Neural progenitor cell (in vitro differentiated cells): ENCODE measurements at regions not wholly inside any gene's neighbourhood (a gene's known extent, or its start where the extent isn't known, plus 50 kb on each side); places are given as distances from the start of the nearest gene placed in this dataset.

ENCODE experiments used
- DNase-seq: peaks from one replicate; pipeline ENCODE4 v3.0.0-alpha.2; 2016; ENCODE audit warnings: low spot score
- H2AFZ ChIP-seq: fragments of 200-600 bp; sonication (generic); replicated peaks from 2 replicates; pipeline ENCODE4 v1.6.1; 2016; ENCODE audit warnings: antibody characterized with exemption
- H3F3A ChIP-seq: fragments of 200-600 bp; sonication (generic); 2 replicates; pipeline ENCODE4 v1.6.1; 2016; ENCODE audit warnings: antibody characterized with exemption, low read depth
- H3K27ac ChIP-seq: fragments of 200-600 bp; sonication (generic); 2 replicates; pipeline ENCODE4 v1.5.1; 2016; ENCODE audit warnings: mild to moderate bottlenecking
- H3K27me3 ChIP-seq: fragments of 200-600 bp; sonication (generic); 2 replicates; pipeline ENCODE4 v1.6.1; 2016; ENCODE audit warnings: mild to moderate bottlenecking, moderate library complexity
- H3K36me3 ChIP-seq: fragments of 200-600 bp; sonication (generic); 2 replicates; pipeline ENCODE4 v1.5.1; 2016
- H3K4me1 ChIP-seq: fragments of 200-600 bp; sonication (generic); 2 replicates; pipeline ENCODE4 v1.6.1; 2016; ENCODE audit warnings: mixed run types
- H3K4me2 ChIP-seq: fragments of 200-600 bp; sonication (generic); 2 replicates; pipeline ENCODE4 v1.6.1; 2016
- H3K4me3 ChIP-seq: fragments of 200-600 bp; sonication (generic); 2 replicates; pipeline ENCODE4 v1.5.1; 2016
- H3K79me2 ChIP-seq: fragments of 200-600 bp; sonication (generic); 2 replicates; pipeline ENCODE4 v1.6.1; 2016; ENCODE audit warnings: low read depth
- H3K9ac ChIP-seq: fragments of 200-600 bp; sonication (generic); 2 replicates; pipeline ENCODE4 v1.6.1; 2016
- H3K9me3 ChIP-seq: fragments of 200-600 bp; sonication (generic); 2 replicates; pipeline ENCODE4 v1.5.1; 2016; ENCODE audit warnings: low read depth
- H4K20me1 ChIP-seq: fragments of 200-600 bp; sonication (generic); 2 replicates; pipeline ENCODE4 v1.6.1; 2016; ENCODE audit warnings: low read depth
- H3K27ac Mint-ChIP-seq: 3 replicates; pipeline ENCODE4 v1.8.0; 2021; ENCODE audit warnings: mixed read lengths
- H3K27me3 Mint-ChIP-seq: 2 replicates; pipeline ENCODE4 v1.8.0; 2022; ENCODE audit warnings: low read depth, mild to moderate bottlenecking, inconsistent platforms, moderate library complexity, mixed read lengths; ENCODE audit not compliant: insufficient read depth
- H3K36me3 Mint-ChIP-seq: 3 replicates; pipeline ENCODE4 v1.8.0; 2021; ENCODE audit warnings: mixed read lengths
- H3K4me1 Mint-ChIP-seq: 3 replicates; pipeline ENCODE4 v1.8.0; 2021; ENCODE audit warnings: mixed read lengths
- H3K4me3 Mint-ChIP-seq: 3 replicates; pipeline ENCODE4 v1.8.0; 2021; ENCODE audit warnings: mild to moderate bottlenecking, moderate library complexity, mixed read lengths
- H3K9me3 Mint-ChIP-seq: 3 replicates; pipeline ENCODE4 v1.8.0; 2020; ENCODE audit warnings: mixed read lengths
- CTCF ChIP-seq: fragments of 200-600 bp; sonication (generic); IDR thresholded peaks from 2 replicates; pipeline ENCODE4 v1.5.1; 2017; ENCODE audit warnings: antibody characterized with exemption, mild to moderate bottlenecking
- EZH2 ChIP-seq: fragments of 200-600 bp; sonication (generic); IDR thresholded peaks from 2 replicates; pipeline ENCODE4 v1.6.1; 2017; ENCODE audit warnings: antibody characterized with exemption, mild to moderate bottlenecking, moderate library complexity
- EZH2phosphoT487 ChIP-seq: fragments of 200-600 bp; sonication (generic); IDR thresholded peaks from 2 replicates; pipeline ENCODE4 v1.6.1; 2017; ENCODE audit warnings: antibody characterized with exemption

GRCh38 chr5:163772241-163772640 lies 266.8 kb downstream of the MAT2B start:
- no peak for TF ChIP-seq CTCF
- TF ChIP-seq EZH2 = no peak
- no peak for TF ChIP-seq EZH2phosphoT487
- H3K4me3 Mint-ChIP-seq = no peak overlapping the region

DNA sequence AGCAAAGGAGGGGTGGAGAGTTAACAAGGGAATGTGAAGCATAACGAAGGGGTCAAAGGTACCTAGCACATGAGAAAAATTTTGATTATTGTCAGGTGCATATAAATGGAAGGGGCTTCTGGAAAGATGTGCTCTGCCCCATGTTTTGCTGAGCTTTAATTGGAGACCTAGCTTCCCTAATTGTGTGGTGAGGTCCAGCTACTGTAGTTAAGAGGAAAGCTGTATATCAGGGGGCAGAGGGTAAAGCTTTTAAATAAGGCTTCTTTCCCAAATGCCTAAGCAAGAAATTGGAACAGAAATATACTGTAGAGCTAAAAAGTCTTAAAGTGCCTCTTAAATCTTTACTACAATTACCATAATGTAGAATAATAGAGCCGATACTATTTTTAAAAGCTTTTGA lies 267.2 kb downstream of the MAT2B start:
- Histone ChIP-seq H4K20me1 (no peaks in the 10 kb centered on the region), H3K79me2 (no peaks in the 10 kb centered on the region), H3K4me1 (peaks cover 19% of the 10 kb centered on the region), H3K4me2 (peak overlapping the region; percentile 40), H3F3A (no peaks in the 10 kb centered on the region), H3K4me3 (no peak overlapping the region), H3K27me3 (no peaks in the 10 kb centered on the region), H3K9me3 (no peaks in the 10 kb centered on the region), H3K27ac (no peak overlapping the region), H3K9ac (no peak overlapping the region), H2AFZ (no peak overlapping the region), H3K36me3 (no peaks in the 10 kb centered on the region)
- Mint-ChIP-seq H3K27ac (peak overlapping the region; percentile 38), H3K9me3 (no peaks in the 10 kb centered on the region), H3K4me1 (peaks cover 19% of the 10 kb centered on the region), H3K4me3 (no peak overlapping the region), H3K36me3 (no peaks in the 10 kb centered on the region), H3K27me3 (no peaks in the 10 kb centered on the region)
- DNase-seq = no peak
- no peak for TF ChIP-seq CTCF
- no peak for TF ChIP-seq EZH2phosphoT487
- TF ChIP-seq EZH2 = no peak

More at GRCh38 chr5:163772241-163772640, 266.8 kb downstream of the MAT2B start:
- peak; percentile 44 for DNase-seq
- peak overlapping the region; percentile 38 for H3K27ac Mint-ChIP-seq
- H3K4me1 Mint-ChIP-seq = peaks cover 19% of the 10 kb centered on the region
- H3K27ac ChIP-seq = no peak overlapping the region
- no peaks in the 10 kb centered on the region for H3K36me3 Mint-ChIP-seq
- no peak overlapping the region for H2AFZ ChIP-seq
- no peaks in the 10 kb centered on the region for H3K27me3 ChIP-seq
- no peaks in the 10 kb centered on the region for H3K79me2 ChIP-seq
- no peaks in the 10 kb centered on the region for H4K20me1 ChIP-seq
- H3K27me3 Mint-ChIP-seq = no peaks in the 10 kb centered on the region
- H3K36me3 ChIP-seq = no peaks in the 10 kb centered on the region
- no peaks in the 10 kb centered on the region for H3F3A ChIP-seq
- H3K9ac ChIP-seq = no peak overlapping the region
- no peaks in the 10 kb centered on the region for H3K9me3 ChIP-seq
- peak overlapping the region; percentile 40 for H3K4me2 ChIP-seq
- H3K9me3 Mint-ChIP-seq = no peaks in the 10 kb centered on the region
- H3K4me3 ChIP-seq = no peak overlapping the region
- H3K4me1 ChIP-seq = peaks cover 19% of the 10 kb centered on the region

DNA sequence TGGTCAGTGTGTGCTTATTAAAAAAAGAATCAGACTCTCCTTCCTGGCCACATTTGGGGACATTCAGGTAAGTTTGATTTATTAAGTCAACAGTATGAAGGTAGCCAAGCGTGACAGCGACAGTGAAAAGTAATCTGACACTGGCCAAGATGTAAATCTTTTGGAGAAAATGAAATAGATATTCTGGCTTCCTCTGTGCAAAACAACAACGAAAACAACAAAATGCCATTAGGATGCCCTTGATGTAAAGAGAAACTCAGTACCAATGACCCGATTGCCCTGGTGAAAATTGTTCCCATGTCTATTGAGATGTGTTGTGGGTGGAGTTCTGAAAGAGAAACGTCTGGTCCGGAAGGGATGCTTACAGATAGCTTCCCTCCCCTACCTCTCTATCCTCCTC lies 267.8 kb downstream of the MAT2B start:
- H3K9me3 ChIP-seq = no peaks in the 10 kb centered on the region
- no peaks in the 10 kb centered on the region for H3K36me3 ChIP-seq
- H3K9ac ChIP-seq = no peak overlapping the region
- H3K4me1 ChIP-seq = peaks cover 19% of the 10 kb centered on the region
- no peak overlapping the region for H3K27ac ChIP-seq
- no peak overlapping the region for H2AFZ ChIP-seq
- no peak for DNase-seq
- peaks cover 18% of the 10 kb centered on the region for H3K4me1 Mint-ChIP-seq
- no peaks in the 10 kb centered on the region for H3K9me3 Mint-ChIP-seq
- H3K4me2 ChIP-seq = no peak overlapping the region
- TF ChIP-seq EZH2phosphoT487 = no peak
- TF ChIP-seq CTCF = no peak
- no peak for TF ChIP-seq EZH2
- H3K27me3 ChIP-seq = no peaks in the 10 kb centered on the region
- no peaks in the 10 kb centered on the region for H3K79me2 ChIP-seq
- no peak overlapping the region for H3K4me3 Mint-ChIP-seq
- H4K20me1 ChIP-seq = no peaks in the 10 kb centered on the region
- H3K36me3 Mint-ChIP-seq = no peaks in the 10 kb centered on the region
- H3K27ac Mint-ChIP-seq = no peak overlapping the region
- no peak overlapping the region for H3K4me3 ChIP-seq
- H3K27me3 Mint-ChIP-seq = no peaks in the 10 kb centered on the region
- no peaks in the 10 kb centered on the region for H3F3A ChIP-seq
